AG09309 (cell line): ENCODE measurements at regions not wholly inside any gene's neighbourhood (a gene's known extent, or its start where the extent isn't known, plus 50 kb on each side); places are given as distances from the start of the nearest gene placed in this dataset.

Source experiments
- DNase-seq: peaks from one replicate; pipeline ENCODE4 v3.0.0-alpha.2; 2010; ENCODE audit warnings: low read depth
- H3K4me3 ChIP-seq: 2 replicates; pipeline ENCODE4 v1.5.1; 2011; ENCODE audit warnings: mild to moderate bottlenecking, low read depth, low read length, moderate library complexity; ENCODE audit not compliant: control insufficient read depth
- CTCF ChIP-seq: IDR thresholded peaks from 2 replicates; pipeline ENCODE4 v1.5.1; 2011; ENCODE audit warnings: mild to moderate bottlenecking, low read depth, low read length, inconsistent platforms; ENCODE audit not compliant: insufficient read depth, control insufficient read depth; ENCODE audit errors: missing control alignments

DNA sequence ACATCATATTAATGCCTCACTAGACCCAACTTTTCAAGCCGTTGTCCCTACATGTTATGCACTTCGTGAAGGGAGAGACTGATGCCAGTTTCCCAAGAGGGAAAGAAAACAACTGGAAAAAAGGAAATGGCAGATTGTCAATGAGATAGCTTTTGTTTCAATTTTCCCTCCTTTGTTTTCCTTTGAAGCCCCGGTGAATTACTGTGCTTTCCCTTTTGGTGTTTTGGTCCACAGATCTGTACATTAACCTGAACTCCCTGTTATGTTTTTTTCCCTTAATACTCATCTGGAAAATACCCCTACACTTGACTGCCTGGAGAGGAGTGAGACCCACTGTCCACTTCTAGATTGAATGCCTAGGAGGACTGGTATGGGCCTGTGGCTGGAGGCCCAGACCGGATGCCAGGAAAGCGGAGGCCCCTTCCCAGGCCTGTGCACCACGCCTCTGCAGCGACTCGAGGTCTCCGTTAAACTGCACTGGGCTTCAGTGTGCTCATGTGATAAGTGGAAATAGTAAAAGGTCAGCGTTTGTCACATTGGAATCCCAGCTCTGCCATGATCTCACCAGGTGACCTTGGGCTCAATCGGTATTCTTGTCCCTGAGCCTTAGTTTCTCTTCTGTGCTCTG lies 106.4 kb downstream of the GATA6 start:
- TF ChIP-seq CTCF: no peak
- DNase-seq: no peak

DNA sequence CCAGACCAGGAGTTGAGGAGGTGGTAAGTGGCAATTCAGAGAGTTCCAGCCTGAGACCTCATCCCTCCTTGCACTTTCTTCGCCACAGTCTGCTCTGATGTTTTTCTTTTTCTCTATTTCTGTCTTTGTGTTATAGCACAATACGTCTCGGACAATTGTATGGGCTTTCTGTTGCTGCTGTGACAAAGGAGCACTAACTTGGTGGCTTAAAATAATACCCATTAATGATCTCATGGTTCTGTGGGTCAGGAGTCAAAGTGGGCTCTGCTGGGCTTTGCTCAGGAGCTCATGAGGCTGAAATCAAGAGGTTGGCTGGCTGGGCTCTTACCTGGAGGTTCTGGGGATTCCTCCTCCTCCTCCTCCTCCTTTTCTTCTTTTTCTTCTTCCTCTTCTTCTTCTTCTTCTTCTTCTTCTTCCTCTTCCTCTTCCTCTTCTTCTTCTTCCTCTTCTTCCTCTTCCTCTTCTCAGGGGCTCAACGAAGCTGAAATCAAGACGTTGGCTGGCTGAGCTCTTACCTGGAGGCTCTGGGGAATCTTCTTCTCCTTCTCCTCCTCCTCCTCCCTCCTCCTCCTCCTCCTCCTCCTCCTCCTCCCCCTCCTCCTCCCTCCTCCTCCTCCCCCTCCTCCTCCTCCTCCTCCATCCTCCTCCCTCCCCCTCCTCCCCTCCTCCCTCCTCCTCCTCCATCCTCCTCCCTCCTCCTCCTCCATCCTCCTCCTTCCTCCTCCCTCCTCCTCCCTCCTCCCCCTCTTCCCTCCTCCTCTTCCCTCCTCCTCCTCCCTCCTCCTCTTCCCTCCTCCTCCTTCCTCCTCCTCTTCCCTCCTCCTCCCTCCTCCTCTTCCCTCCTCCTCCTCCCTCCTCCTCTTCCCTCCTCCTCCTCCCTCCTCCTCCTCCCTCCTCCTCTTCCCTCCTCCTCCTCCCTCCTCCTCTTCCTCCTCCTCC lies 104.0 kb downstream of the GATA6 start:
- H3K4me3 ChIP-seq: no peak overlapping the region
- DNase-seq: no peak
- TF ChIP-seq CTCF: no peak

More for the DNA sequence above, 106.4 kb downstream of the GATA6 start:
- no peak overlapping the region for H3K4me3 ChIP-seq

DNA sequence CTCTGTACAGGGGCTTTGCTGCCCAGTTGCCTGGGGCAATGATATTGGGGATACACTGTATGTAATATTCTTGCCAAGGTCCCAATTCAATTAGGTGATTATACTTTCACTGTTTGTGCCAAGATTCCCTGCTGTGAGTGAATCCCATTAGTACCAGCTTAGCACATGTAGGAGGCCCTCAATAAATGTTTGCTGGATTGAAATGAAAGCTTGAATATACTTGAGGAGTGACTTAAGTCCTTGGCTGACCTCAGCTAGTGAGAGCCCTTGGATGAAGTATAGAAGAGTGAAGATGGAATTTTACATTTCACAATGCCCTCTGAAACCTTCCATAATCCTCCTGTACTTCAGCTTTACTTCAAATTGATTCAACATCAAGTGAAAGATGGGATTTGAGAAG lies 102.9 kb downstream of the GATA6 start:
- no peak for TF ChIP-seq CTCF
- DNase-seq: no peak

GRCh38 chr18:22271030-22271429 lies 101.6 kb downstream of the GATA6 start:
- TF ChIP-seq CTCF: no peak
- H3K4me3 ChIP-seq: no peak overlapping the region
- no peak for DNase-seq

More for the DNA sequence above, 102.9 kb downstream of the GATA6 start:
- H3K4me3 ChIP-seq: no peak overlapping the region

- DNase-seq: no peak
- no peak for TF ChIP-seq CTCF
- no peak overlapping the region for H3K4me3 ChIP-seq
Observed at GRCh38 chr18:22268641-22269128, 99.3 kb downstream of the GATA6 start.

GRCh38 chr18:22267697-22268096 lies 98.3 kb downstream of the GATA6 start:
- no peak overlapping the region for H3K4me3 ChIP-seq
- no peak for TF ChIP-seq CTCF

More at GRCh38 chr18:22267697-22268096, 98.3 kb downstream of the GATA6 start:
- no peak for DNase-seq
